ENCODE measurements at regions not wholly inside any gene's neighbourhood (a gene's known extent, or its start where the extent isn't known, plus 50 kb on each side); places are given as distances from the start of the nearest gene placed in this dataset.
"Not testable (repeated sequence)": the region's sequence is repeated elsewhere in the genome, so short reads cannot be mapped to it uniquely, and the experiment has no call there.

DNA sequence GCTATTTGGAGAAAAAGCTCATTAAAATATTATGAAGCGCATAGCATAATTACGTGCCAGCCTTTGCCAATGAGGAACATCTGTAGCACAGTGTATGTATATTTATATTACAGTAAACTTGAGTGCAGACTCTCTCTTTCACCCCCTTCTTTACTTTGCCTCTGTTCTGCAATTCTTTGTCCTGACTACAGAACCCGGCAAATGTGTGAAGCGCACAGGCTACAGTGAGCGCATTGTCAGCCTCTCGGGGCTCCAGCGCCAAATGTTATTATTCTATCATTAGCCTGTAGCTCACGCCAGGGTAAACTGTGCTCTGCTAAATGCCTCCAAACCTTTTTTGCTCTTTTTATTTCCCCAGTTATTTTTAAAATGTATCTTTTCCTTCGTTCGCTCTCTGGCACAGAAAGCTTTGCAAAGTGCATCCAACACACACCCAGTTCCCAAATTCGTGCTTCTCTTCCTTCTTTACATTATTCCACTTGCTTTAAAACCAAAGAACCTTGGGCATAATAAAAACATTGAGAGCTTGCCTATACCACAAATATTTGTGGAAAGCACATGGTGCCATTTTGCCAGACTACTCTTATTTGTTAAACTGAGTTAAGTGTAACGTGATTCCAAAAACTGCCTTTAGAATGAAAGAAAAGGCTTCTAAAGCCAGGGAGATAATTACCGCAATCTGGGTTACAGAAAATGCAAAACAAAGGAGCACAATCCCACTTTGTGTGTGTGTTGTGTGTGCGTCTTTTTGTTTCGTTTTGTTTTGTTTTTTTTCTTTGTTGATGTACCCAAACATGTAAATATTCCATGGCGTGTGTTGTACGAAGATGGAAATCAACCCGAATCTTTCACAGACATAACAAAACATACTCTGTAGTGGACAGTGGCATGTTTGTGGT, 164.1 kb upstream of the MPDZ start:
- TF ChIP-seq, protein P1, sequence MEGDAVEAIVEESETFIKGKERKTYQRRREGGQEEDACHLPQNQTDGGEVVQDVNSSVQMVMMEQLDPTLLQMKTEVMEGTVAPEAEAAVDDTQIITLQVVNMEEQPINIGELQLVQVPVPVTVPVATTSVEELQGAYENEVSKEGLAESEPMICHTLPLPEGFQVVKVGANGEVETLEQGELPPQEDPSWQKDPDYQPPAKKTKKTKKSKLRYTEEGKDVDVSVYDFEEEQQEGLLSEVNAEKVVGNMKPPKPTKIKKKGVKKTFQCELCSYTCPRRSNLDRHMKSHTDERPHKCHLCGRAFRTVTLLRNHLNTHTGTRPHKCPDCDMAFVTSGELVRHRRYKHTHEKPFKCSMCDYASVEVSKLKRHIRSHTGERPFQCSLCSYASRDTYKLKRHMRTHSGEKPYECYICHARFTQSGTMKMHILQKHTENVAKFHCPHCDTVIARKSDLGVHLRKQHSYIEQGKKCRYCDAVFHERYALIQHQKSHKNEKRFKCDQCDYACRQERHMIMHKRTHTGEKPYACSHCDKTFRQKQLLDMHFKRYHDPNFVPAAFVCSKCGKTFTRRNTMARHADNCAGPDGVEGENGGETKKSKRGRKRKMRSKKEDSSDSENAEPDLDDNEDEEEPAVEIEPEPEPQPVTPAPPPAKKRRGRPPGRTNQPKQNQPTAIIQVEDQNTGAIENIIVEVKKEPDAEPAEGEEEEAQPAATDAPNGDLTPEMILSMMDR (IDR thresholded peaks at IDR 0.05; ENCODE audit: borderline replicate concordance, insufficient read depth, low read depth, low read length) = no peak
- no peak overlapping the region for H3K4me3 ChIP-seq (ENCODE audit: low read depth, low read length)

DNA sequence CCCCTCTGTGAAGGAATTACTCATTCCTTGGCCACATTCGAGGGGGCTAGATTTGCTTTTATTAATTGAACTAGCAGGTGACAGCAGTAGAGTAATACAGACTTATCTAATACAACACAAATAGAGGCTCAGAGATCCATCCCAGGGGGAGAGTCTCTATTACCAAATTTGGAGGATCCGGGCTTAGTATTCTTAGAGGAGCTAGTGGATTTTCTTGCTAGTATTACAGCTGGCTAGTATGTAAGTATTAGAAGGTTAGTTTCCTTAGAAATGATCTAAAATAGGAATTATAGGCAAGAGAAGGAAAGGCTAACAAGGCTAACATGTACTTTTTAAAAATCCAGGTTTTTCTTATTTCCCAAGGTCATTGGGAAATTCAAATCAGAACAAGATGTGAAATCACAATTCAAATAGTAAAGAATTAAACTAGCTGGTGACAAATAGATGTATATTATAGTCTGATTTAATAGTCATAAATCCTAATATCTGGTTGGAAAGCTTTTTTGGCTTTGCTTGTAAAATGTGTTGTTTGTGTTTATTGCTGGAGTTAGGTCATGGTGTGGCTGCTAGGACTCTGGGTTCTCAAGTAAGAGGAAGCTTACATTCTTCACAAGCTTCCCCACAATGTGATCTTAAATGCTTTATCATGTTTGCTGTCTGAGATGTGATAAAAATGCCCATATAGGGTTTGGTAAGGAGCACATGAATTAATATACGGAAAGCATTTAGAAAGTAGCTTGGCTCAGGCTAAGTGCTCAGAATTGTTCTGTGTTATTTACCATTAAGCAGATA, 160.4 kb upstream of the MPDZ start:
- H3K4me3 ChIP-seq (ENCODE audit: low read depth, low read length) = no peak overlapping the region
- TF ChIP-seq, protein P1 (IDR thresholded peaks at IDR 0.05; ENCODE audit: borderline replicate concordance, insufficient read depth, low read depth, low read length) = no peak

GRCh38 chr9:13437866-13438265, 158.4 kb upstream of the MPDZ start:
- TF ChIP-seq, protein P1 (IDR thresholded peaks at IDR 0.05; ENCODE audit: borderline replicate concordance, insufficient read depth, low read depth, low read length) = no peak
- no peak overlapping the region for H3K4me3 ChIP-seq (ENCODE audit: low read depth, low read length)

DNA sequence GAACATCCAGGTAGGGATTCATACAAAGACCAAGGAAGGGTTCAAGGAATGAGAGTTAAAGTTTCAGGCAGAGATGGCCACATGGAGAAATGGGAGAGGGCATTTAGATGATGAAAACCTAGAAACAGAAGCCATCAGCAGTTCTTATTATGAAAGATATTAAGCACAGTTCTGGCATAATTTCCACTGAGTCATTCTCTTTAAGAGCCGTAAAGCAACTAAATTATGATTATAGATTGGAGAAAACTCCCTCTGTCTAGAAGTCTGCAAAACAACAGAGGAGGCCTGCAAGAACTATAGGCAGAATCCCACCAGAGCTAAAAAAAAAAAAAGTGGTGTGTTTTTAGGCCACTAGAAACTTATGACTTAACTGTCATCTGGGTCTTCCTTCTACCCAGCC, 157.1 kb upstream of the MPDZ start:
- TF ChIP-seq, protein P1 (IDR thresholded peaks at IDR 0.05; ENCODE audit: borderline replicate concordance, insufficient read depth, low read depth, low read length) = no peak

DNA sequence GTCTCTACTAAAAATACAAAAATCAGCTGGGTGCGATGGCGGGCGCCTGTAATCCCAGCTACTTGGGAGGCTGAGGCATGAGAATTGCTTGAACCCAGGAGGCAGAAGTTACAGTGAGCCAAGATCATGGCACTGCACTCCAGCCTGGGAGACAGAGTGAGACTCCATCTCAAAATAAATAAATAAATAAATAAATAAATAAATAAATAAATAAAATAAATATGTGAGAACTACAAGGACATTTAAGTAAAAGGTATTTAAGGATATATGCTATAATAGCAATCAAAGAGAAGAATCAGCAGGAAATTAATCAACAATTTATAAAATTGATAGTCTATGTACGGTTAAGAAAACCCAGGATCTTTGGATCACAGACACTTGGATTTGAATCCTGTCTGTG, 154.0 kb upstream of the MPDZ start:
- H3K4me3 ChIP-seq (ENCODE audit: low read depth, low read length) = not testable (repeated sequence)

More for the DNA sequence above, 157.1 kb upstream of the MPDZ start:
- no peak overlapping the region for H3K4me3 ChIP-seq (ENCODE audit: low read depth, low read length)

DNA sequence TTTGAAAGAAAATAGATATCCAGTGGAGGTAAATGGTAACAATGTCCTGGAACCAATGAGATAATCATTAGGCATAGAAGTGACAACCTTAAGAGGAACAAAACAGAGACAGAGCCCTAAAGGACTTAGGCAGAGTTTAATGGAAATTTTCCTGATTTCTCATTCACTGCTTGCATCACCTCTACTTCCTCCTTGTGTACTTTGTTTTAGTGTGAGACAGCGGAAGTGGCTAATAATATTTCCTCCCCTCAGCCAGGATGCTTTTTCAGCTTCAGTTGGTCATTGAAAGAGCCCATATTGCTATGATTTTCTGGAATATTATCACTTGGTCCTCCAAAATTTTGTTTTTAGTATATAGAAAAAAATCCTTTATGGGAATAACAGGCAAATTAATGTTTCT, 153.4 kb upstream of the MPDZ start:
- TF ChIP-seq, protein P1 (IDR thresholded peaks at IDR 0.05; ENCODE audit: borderline replicate concordance, insufficient read depth, low read depth, low read length) = no peak
- H3K4me3 ChIP-seq (ENCODE audit: low read depth, low read length) = no peak overlapping the region

DNA sequence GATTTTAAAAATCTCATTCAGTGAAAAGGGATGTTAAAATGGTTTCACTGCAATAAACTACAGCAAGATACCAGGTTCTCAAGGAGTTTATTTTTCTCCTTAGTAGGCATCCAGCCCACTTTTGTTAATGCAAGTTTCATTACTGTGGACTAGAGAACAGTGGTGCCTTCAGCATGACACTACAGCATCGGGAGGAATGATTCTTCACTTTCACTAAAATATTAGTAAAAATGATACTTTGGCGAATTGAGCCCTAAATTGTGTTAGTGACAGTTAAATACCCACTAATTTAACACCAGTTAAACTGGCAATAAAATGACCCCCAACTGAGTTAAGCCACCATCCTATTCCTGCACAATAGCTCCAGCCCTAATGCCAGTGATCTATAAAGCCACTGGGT, 152.2 kb upstream of the MPDZ start:
- H3K4me3 ChIP-seq (ENCODE audit: low read depth, low read length) = no peak overlapping the region

More for the DNA sequence above, 152.2 kb upstream of the MPDZ start:
- TF ChIP-seq, protein P1 (IDR thresholded peaks at IDR 0.05; ENCODE audit: borderline replicate concordance, insufficient read depth, low read depth, low read length) = no peak
